GM04503 (cell line): ENCODE measurements at regions not wholly inside any gene's neighbourhood (a gene's known extent, or its start where the extent isn't known, plus 50 kb on each side); places are given as distances from the start of the nearest gene placed in this dataset.
"Not testable (repeated sequence)": the region's sequence is repeated elsewhere in the genome, so short reads cannot be mapped to it uniquely, and the experiment has no call there.

Experiments
- DNase-seq: peaks from one replicate; pipeline ENCODE4 v3.0.0-alpha.2; 2012; ENCODE audit warnings: low read depth

GRCh38 chr22:27094633-27095308 is 437.4 kb downstream of the MIAT start:
- DNase-seq, result peak; percentile 54

DNA sequence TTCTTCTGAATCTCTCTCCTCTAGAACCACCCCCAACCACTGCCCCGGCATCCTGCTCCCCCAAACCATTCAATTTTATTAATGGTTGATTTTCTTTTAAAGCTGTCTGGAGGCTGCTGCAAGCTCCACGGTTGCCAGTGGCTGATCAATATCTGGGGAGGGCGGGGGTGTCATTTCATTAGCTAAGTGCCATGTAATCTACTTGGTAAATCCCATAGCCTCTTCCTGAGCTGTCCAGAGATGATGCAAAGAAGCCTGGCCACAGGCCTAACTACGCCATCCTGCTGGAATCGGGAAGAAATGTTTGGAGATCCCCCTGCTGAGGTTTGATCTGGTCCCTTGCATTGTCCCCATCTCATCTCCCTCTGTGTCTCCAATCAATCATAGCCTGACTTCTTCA is 440.1 kb downstream of the MIAT start:
- no peak for DNase-seq

- no peak for DNase-seq
Measured at GRCh38 chr22:27097933-27098332, 440.5 kb downstream of the MIAT start.

- DNase-seq, result no peak
Measured at GRCh38 chr22:27099946-27100722, 442.7 kb downstream of the MIAT start.

GRCh38 chr22:27100789-27101188 is 443.4 kb downstream of the MIAT start:
- no peak for DNase-seq

GRCh38 chr22:27101288-27101687 is 443.9 kb downstream of the MIAT start:
- DNase-seq, result no peak

- DNase-seq, result no peak
Measured at GRCh38 chr22:27104449-27104848, 447.1 kb downstream of the MIAT start.

DNA sequence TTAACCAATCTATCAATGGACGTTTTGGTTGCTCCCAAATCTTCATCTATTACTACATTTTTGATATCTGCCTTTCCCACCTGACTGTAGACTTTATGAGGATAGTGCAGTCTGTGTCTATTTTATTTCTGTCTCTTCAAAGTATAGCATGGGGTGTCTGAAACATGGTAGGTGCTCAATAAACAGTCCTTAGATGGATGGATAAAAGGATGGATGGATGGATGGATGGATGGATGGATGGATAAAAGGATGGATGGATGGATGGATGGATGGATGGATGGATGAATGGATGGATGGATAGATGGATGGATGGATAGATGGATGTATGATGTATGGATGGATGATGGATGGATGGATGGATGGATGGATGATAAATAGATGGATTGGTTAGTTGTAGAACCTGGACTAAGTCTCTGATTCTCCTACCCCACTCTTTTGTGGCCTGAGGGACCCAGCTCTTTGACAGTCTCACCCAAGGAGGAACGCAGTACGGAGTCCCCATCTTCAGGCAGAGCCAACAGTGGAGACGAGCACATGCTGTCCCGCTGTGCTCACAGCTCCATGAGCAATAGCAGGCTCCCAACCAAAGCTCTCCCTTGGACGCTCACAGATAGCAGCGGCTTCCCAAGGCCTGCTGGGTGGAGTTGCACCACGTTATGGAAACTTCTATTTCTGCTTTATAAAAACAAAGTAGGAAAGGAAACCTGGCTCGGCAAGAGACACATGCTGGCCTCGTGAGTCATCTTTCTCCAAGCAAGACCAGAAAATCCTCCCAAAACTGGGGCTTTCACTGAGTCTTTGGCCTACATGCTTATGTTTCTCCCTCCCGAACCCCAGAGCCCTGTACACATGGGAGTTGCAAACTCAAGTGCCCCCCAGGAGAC is 448.0 kb downstream of the MIAT start:
- peak; percentile 78 for DNase-seq

- no peak for DNase-seq
Measured at GRCh38 chr22:27106985-27107384, 449.6 kb downstream of the MIAT start.

DNA sequence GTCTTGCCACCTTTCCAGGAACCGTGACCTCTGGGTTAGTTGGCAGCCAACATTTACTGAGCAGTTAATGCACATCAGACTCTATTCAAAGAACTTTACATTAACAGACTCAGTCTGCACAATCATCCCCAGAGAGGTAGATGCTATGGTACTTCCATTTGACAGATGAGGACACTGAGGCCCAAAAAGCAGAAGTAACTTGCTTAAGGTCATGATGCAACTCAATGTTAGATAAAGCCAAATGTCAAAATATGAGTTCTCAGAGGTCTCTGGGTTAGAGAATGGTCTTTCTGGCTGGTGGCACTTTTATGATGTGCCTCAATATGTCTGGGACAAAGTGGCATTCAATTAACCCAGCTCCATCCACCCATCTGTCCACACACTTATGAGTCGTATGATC is 450.0 kb downstream of the MIAT start:
- no peak for DNase-seq

DNA sequence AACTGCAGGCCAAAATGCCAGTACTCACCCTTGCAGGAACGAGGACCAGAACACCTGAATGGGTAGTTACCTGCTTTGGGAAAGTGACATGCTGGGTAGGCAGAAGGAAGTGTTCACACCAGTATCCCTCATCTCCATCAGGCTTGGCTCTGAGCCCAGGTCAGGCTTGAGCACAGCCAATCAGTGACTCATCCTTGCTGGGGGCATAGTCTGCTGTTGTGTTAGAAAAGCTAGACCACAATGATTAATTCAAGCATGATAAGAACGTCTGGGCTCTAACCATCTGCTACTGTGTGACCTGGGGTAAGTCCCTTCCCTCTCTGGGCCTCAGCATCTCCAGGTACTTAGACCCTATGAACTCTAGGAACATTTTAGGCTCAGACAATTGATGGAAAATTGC is 450.4 kb downstream of the MIAT start:
- peak; percentile 84 for DNase-seq

DNA sequence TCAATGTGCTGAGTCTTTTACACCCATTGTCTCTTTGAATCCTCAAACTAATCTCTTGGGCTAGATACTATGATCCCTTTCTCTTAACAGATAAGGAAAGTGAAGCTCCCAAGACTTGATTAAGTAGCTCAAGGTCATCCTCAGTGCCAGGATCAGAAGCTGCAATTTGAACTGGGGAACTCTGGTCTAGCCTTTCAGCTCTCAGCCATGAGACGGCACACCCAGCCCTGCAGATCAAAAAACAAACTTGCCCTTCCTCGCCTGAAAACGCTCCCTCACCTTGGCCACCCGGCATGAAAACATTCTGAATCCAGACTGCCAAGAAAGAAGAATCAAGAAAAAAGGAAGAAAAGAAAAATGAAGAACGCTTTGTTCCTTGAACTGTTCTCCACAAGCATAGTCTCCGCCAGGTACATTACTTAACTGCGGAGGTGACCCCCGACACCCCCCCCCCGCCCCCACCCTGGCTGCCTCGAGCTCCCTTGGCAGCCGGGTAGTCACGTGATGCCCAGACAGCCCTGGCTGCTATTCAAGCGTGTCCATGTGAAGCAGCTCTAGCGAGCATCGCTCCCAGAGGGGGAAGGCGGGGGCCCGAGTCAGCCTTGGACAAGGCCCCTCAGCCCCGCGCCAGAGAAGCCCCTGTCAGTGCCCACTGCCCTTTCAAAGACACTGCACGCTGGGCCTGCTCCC is 451.2 kb downstream of the MIAT start:
- no peak for DNase-seq

DNA sequence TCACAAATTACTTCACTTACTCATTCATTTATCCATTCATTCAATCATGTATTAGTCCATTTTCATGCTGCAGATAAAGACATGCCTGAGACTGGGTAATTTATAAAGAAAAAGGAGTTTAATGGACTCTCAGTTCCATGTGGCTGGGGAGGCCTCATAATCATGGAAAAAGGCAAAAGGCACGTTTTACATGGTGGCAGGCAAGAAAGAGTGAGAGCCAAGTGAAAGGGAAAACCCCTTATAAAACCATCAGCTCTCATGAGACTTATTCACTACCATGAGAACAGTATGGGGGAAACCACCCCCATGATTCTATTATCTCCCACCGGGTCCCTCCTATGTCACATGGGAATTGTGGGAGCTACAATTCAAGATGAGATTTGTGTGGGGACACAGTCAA is 452.0 kb downstream of the MIAT start:
- DNase-seq, result not testable (repeated sequence)

- no peak for DNase-seq
Measured at GRCh38 chr22:27110665-27111451, 453.5 kb downstream of the MIAT start.

GRCh38 chr22:27111796-27112672 is 454.6 kb downstream of the MIAT start:
- DNase-seq, result no peak

- peak; percentile 97 for DNase-seq
Measured at GRCh38 chr22:27113211-27113635, 455.8 kb downstream of the MIAT start.

DNA sequence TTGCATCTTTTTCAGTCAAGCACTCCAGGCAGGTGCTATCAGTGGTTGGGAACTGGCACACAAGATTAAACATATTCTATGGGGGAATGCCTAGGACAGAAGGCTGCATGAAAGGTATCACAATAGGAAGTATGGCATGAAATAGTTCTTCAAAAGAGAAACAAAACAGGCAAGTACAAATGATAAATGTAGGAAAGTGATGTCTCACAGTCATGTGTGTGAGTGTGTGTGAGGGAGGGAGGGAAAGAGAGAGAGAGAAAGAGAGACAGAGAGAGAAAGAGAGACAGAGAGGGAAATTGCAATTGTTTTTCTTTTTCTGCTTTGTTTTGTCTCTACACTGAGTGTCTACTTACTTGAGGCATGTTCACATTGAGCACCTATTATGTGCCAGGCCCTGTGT is 456.3 kb downstream of the MIAT start:
- no peak for DNase-seq

- DNase-seq, result no peak
Measured at GRCh38 chr22:27114186-27114585, 456.8 kb downstream of the MIAT start.

GRCh38 chr22:27115410-27115809 is 458.0 kb downstream of the MIAT start:
- DNase-seq, result no peak

DNA sequence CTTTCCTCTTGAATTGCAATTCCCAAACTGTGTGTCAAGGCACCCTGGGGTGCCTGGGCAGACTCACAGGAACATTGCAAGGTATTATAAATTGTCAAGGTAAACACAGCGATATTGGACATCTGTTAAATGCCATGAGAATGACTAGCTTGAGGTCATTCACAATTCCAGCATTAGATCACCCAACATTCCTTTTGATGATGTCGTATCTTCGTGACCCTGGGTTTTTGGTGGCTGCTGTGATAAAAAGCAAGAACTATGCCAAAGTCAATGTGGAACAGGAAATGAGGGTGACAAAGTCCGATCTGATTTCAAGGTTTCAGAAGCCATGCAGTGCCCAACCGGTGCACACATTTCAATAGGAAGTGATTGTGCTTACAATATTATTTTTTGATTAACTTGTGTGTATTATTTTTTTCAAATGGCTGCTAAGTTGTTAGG is 458.4 kb downstream of the MIAT start:
- peak; percentile 64 for DNase-seq
